Right ventricle myocardium inferior (tissue), 1 donor: ENCODE measurements at regions not wholly inside any gene's neighbourhood (a gene's known extent, or its start where the extent isn't known, plus 50 kb on each side); places are given as distances from the start of the nearest gene placed in this dataset.
"Not testable (repeated sequence)": the region's sequence is repeated elsewhere in the genome, so short reads cannot be mapped to it uniquely, and the experiment has no call there.

Source experiments
- ATAC-seq: fragments of 200-7000 bp; cut with Tn5 transposase; one replicate; pipeline ENCODE4 v1.9.1; 2020; ENCODE audit warnings: mild to moderate bottlenecking, moderate library complexity
- DNase-seq: peaks from one replicate; pipeline ENCODE4 v3.0.0; 2021; ENCODE audit errors: missing footprints
- intact Hi-C: fragments of 100-400 bp; cut with DNase I; formaldehyde crosslinking; loops from one replicate; pipeline ENCODE4 v1.11.0; 2022
- donor health status: DM: no; HTN: yes; CAD: no; lungs with severe emphysema.

- no peak for ATAC-seq
- intact Hi-C loops: no loop called here
- no peak for DNase-seq
These were observed 219.7 kb downstream of the EMX2 start for GRCh38 chr10:117762126-117762818.

DNA sequence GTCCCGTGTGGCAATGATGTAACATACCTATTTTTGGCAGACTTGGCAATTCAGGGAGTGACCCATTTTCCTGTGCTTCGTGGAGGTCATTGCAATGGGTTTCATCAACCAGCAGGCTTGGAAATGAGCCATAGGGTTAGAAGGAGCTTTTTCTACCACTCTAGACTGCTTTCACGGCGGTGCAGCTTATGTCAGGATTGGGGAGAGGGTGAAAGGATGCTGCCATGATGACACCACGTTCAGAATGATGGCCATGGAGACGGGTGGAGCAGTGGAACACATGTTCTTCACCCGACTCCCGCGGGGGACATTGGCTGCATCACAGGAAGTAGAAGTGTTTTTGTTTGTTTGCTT, 220.2 kb downstream of the EMX2 start:
- no peak for DNase-seq
- intact Hi-C loops: no loop called here
- no peak for ATAC-seq

GRCh38 chr10:117763528-117763927, 221.0 kb downstream of the EMX2 start:
- intact Hi-C loops: no loop called here
- no peak for ATAC-seq

GRCh38 chr10:117768333-117769042, 225.9 kb downstream of the EMX2 start:
- ATAC-seq (no peak), DNase-seq (no peak)
- intact Hi-C loops: no loop called here

More at GRCh38 chr10:117763528-117763927, 221.0 kb downstream of the EMX2 start:
- DNase-seq: no peak

GRCh38 chr10:117775526-117775925, 233.0 kb downstream of the EMX2 start:
- ATAC-seq (no peak), DNase-seq (no peak)
- intact Hi-C loops: no loop called here

- ATAC-seq, DNase-seq, intact Hi-C loops: not testable (repeated sequence)
These were observed 234.7 kb downstream of the EMX2 start for GRCh38 chr10:117777222-117777621.

- no peak for ATAC-seq
- DNase-seq: no peak
These were observed 235.7 kb downstream of the EMX2 start for GRCh38 chr10:117778241-117778640.

GRCh38 chr10:117780411-117780810, 237.9 kb downstream of the EMX2 start:
- intact Hi-C loops: no loop called here
- ATAC-seq (no peak), DNase-seq (no peak)

More at GRCh38 chr10:117778241-117778640, 235.7 kb downstream of the EMX2 start:
- intact Hi-C loops: no loop called here

DNA sequence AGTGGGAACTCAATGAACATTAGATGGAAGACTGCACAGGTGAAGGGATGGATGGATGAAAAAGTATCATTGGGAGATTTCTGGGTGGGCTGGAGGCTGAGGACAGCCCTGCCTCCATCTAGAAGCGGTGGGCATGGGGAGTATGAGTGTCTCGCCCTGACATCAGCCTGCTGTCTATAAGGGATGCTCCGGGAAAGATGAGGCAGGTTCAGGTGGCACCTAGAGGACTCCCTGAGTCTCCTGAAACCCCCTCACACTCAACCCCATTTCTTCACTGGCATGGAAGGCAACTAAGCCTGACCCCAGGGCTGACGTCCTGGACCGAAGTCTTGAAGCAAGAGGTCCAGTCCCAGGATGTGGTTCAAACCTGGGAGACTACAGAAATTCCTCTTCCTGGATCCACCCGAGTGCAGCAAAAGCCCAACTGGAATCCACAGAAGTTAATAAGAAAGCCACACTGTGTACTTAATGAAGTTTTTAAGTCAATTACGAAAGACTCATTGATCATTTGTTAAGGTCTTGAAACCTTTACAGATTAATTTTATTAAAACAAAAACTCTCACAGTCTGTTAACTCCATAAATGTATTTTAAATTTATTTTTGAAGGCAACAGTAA, 238.8 kb downstream of the EMX2 start:
- no peak for ATAC-seq
- intact Hi-C loops: no loop called here
- no peak for DNase-seq

- DNase-seq: no peak
- ATAC-seq: no peak
- intact Hi-C loops: no loop called here
These were observed 239.7 kb downstream of the EMX2 start for GRCh38 chr10:117782276-117782675.

DNA sequence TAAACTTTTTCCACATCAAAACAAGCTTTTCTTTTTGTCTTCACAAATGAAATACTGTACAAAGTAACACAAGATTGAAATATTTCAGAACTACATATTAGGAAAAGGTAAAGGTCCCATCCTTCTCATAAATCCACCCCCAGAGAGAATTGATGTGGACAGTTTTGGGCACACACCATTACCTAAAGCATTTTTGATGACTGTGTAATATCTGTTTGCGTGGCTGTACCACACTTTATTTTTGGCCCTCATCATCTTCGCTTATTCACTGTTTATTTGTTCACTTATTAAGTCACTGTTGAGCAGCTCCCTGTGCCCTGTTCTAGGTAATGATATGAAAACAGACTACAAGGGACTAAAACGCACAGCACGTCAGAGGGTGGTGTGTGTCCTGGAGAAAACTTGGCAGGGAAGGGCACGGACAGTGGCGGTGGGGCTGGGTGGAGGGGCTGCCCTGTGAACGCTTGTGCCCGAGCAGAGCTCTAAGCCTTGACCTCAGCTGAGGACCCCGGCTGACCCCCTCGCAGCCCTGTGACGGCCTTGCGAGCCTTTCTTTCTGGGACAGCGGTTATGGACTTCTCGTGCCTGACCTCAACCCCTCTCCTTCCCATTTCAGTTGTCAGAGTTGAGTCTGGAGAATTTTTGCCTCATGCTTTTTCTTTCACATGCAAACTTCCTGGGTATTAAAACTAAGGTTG, 241.3 kb downstream of the EMX2 start:
- DNase-seq (no peak), ATAC-seq (no peak)
- intact Hi-C loops: no loop called here

DNA sequence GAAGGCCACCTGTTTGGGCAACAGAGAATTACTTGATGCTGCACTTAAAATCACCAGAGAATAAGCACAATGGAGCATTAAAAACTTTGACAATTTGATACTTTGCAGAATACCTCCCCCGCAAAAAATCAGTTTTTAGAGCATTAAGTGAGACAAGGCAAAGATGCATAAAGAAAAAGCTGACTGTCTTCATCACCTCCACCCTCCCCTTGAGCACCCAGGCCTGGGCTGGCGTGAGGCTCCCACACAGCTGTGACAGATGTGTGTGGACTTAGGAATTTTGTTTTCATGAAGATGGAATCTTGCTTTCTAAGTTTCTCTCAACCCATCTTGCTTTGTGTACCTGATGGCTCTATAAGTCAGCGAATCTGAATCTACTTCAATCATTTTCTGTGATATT, 242.2 kb downstream of the EMX2 start:
- DNase-seq (no peak), ATAC-seq (no peak)
- intact Hi-C loops: no loop called here

DNA sequence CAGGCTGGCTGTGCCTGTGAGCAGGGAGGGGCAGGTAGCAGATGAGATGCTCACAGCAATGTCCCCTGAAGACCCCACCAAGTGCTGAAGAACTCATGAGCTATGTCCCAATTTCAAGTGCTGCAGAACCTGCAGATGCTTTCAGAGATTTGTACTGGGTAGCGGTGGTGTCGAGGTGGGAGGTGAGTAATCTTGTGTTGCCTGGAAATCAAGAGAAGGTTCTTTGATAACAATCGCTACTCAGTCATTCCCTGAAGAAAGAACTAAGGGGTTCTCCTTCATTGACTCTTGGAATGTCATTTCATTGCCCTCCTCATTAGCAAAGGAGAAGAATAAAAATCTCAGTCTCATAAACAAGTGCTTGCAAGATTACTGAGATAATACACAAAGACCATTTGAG, 246.4 kb downstream of the EMX2 start:
- DNase-seq (no peak), ATAC-seq (no peak)
- intact Hi-C loops: no loop called here

DNA sequence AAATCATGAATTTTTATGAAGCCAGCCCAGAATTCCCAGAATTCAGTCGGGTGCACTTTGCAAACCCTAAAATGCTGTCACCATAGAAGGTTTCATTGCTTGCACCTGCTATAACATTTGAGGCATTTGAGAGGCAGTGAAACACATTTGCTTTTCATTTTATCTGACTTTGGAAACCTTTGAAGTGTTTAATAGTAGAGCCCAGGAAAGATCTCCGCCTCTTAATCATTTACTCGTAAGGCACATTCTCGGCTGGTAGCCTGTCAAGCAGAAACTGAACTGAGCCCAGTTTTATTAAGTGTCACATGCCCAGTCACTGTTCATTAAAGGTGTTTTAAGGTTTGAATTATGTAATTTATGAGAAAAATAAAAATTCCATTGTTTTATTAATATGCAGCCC, 247.6 kb downstream of the EMX2 start:
- intact Hi-C loops: no loop called here
- ATAC-seq (no peak), DNase-seq (no peak)

DNA sequence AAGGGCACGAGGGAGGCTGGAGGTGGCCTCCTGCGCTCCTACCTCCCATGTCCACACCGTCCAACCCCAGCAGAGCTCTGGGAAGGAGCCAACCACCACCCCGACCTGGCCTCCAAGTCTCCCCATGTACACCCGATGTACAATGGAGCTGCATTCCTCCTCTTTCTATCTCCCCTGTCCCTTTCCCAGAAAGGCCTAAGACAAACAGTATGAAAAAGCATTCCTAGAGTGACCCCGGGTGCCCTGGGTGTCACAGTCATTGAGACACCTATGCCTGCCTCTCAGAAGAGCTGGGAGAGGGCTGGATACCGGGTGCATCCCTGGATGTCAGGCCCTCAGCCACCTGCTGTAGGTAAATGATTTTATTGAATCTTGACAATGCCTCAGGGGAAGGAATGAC, 248.1 kb downstream of the EMX2 start:
- no peak for DNase-seq

DNA sequence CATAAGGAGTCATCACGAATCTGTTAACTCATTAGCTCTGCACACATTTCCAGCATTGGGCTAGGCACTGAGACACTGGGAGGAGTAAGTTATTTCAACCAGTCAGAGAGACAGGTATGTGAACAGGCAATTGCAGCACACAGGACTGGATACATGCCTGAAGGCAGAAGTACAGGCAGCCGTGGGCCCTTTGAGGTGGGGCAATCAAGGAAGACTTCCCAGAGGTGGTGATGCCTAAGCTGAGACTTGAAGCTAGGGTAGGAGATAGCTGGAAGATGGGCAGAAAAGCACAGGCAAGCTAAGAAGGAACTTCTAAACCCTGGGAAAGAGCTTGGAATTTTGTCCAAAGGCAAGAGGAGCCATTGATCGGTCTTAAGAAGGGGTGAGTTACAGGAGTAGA, 249.7 kb downstream of the EMX2 start:
- intact Hi-C loops: no loop called here
- DNase-seq: no peak
- ATAC-seq: no peak

More for the DNA sequence above, 248.1 kb downstream of the EMX2 start:
- no peak for ATAC-seq
- intact Hi-C loops: no loop called here

DNA sequence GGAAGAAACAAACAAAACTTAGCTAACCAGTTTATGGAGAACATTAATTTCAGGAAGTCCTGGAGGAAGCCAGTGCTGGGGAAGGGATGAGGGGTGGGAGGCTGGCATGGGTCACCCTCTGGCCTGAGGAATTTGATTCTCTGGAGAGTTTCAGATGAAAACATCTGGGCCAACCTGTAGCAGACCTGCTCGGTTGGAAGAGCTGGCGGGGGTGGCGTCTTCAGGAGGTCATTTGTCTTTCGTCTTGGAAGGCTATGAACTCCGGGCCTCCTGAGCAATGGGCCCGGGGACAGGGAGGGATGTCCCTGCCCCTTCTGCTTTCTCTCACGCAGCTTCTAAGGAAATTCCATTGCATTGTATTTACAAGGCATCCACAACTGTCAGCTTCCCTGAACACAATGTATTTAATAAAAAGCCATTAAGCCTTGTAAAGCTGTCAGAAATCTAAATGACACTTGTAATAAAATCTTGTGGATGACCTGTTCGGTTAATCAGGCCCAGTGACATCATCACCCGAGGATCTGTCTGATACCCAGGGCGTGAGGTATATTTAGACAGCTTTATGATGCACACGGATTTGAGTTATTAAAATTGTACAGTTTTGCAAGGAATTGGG, 250.5 kb downstream of the RAB11FIP2 start:
- DNase-seq: no peak
- intact Hi-C loops: no loop called here
- ATAC-seq: no peak

GRCh38 chr10:117797296-117797695, 249.4 kb downstream of the RAB11FIP2 start:
- ATAC-seq (no peak), DNase-seq (no peak)
- intact Hi-C loops: no loop called here

DNA sequence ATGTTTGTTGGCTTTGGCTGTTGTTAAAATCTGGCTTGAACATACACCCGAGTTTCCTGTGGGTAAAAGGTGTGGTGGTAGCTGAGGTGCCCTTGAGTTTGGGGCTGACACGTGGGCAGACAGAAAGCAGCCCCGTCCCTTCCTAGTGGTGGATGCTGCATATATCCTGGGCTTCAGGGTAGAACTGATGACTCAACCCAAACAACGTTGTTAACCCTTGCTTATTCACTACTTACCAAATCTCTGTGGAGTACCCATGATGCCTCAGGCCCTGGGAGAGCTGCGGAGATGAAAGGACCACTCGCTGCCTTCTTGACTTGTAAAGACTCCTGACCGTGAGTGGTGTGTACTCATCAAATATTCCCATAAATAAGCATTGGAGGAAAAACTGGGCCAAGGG, 245.1 kb downstream of the RAB11FIP2 start:
- no peak for ATAC-seq
- no peak for DNase-seq
- intact Hi-C loops: no loop called here
